GM06990 (cell line): ENCODE measurements at regions not wholly inside any gene's neighbourhood (a gene's known extent, or its start where the extent isn't known, plus 50 kb on each side); places are given as distances from the start of the nearest gene placed in this dataset.
"Not testable (repeated sequence)": the region's sequence is repeated elsewhere in the genome, so short reads cannot be mapped to it uniquely, and the experiment has no call there.

Source experiments
- DNase-seq: peaks from one replicate; pipeline ENCODE4 v3.0.0-alpha.2; 2011; ENCODE audit not compliant: insufficient read length; ENCODE audit errors: extremely low read depth
- H3K27me3 ChIP-seq: replicated peaks from 2 replicates; pipeline ENCODE4 v1.6.0; 2011; ENCODE audit warnings: low read length; ENCODE audit not compliant: control insufficient read depth, insufficient read depth
- H3K36me3 ChIP-seq: 2 replicates; pipeline ENCODE4 v1.5.1; 2011; ENCODE audit warnings: low read length; ENCODE audit not compliant: control insufficient read depth, insufficient read depth
- H3K4me3 ChIP-seq: replicated peaks from 2 replicates; pipeline ENCODE4 v1.5.1; 2011; ENCODE audit warnings: low read depth, mild to moderate bottlenecking, control low read depth, low read length
- CTCF ChIP-seq: IDR thresholded peaks from 2 replicates; pipeline ENCODE4 v1.5.1; 2011; ENCODE audit warnings: low read length, control low read depth, mild to moderate bottlenecking, inconsistent platforms; ENCODE audit not compliant: insufficient read depth, poor library complexity, severe bottlenecking

DNA sequence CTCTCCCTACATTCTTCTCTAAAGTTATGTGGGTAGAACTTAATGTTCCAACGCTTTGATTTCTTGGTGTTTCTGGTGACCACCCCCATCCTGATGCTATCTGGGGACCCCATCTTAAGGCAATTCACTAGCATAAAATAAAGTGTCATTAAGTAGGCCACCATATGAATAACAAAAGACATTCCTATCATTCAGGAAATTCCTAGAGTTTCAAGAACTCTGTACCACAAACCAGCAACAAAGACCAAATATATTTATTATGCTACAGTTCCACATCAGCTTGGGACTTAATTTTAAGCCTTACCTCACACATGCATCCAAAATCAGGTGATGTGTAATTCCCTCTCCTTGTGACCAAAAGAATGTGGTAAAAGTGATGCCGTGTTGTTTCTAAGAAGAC is 254.6 kb upstream of the LRRC4C start:
- no peak for DNase-seq
- Histone ChIP-seq H3K27me3 (no peaks in the 10 kb centered on the region), H3K36me3 (no peaks in the 10 kb centered on the region), H3K4me3 (no peak overlapping the region)
- TF ChIP-seq CTCF = no peak

DNA sequence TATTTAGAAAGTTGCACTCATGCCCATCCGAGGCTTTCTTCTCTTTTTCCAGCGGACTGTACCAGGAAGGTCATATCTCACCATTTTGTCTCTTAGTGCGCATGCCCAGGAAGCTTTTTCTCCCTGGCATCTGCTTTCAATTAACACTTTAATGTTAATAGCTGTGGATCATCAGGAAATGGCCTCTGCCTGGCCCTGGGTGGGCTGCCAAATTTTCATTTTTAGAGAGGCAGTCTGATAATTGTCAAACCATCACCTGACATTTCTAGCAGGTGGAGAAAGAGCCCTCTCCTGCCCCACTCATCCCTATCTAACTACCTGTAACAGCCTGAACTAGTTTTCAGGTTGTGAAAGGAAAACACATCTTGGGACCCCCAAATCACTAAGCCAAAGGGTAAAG is 257.4 kb upstream of the LRRC4C start:
- no peak for DNase-seq
- H3K27me3 ChIP-seq = no peaks in the 10 kb centered on the region
- no peaks in the 10 kb centered on the region for H3K36me3 ChIP-seq
- no peak overlapping the region for H3K4me3 ChIP-seq
- TF ChIP-seq CTCF = no peak

- TF ChIP-seq CTCF = no peak
- H3K36me3 ChIP-seq = no peaks in the 10 kb centered on the region
- no peak for DNase-seq
- H3K4me3 ChIP-seq = no peak overlapping the region
- no peaks in the 10 kb centered on the region for H3K27me3 ChIP-seq
Measured at GRCh38 chr11:41720761-41721160, 261.3 kb upstream of the LRRC4C start.

GRCh38 chr11:41728161-41728560 is 268.7 kb upstream of the LRRC4C start:
- H3K36me3 ChIP-seq, H3K4me3 ChIP-seq, DNase-seq, H3K27me3 ChIP-seq: not testable (repeated sequence)

GRCh38 chr11:41775296-41775695 is 315.8 kb upstream of the LRRC4C start:
- DNase-seq = no peak
- H3K36me3 ChIP-seq = no peaks in the 10 kb centered on the region
- no peak overlapping the region for H3K4me3 ChIP-seq
- H3K27me3 ChIP-seq = no peaks in the 10 kb centered on the region
- TF ChIP-seq CTCF = no peak

GRCh38 chr11:41779401-41779960 is 320.0 kb upstream of the LRRC4C start:
- Histone ChIP-seq H3K36me3 (no peaks in the 10 kb centered on the region), H3K27me3 (no peaks in the 10 kb centered on the region), H3K4me3 (no peak overlapping the region)
- no peak for TF ChIP-seq CTCF
- no peak for DNase-seq
